C1 segment of cervical spinal cord (tissue), 14 donors: ENCODE measurements at regions not wholly inside any gene's neighbourhood (a gene's known extent, or its start where the extent isn't known, plus 50 kb on each side); places are given as distances from the start of the nearest gene placed in this dataset.

Source experiments
- DNase-seq, 14 donors: peaks; one replicate each; lab custom pipeline; 2025; lab: John Stamatoyannopoulos, UW

- DNase-seq = no peak
Observed at GRCh38 chrX:88526385-88526784, 220.6 kb upstream of the CPXCR1 start.

- no peak for DNase-seq
Observed at GRCh38 chrX:88558421-88558820, 188.6 kb upstream of the CPXCR1 start.

GRCh38 chrX:88560673-88561330 is 186.2 kb upstream of the CPXCR1 start:
- no peak for DNase-seq

GRCh38 chrX:88584283-88584682 is 162.7 kb upstream of the CPXCR1 start:
- no peak for DNase-seq

GRCh38 chrX:88586317-88586716 is 160.7 kb upstream of the CPXCR1 start:
- no peak for DNase-seq

GRCh38 chrX:88603237-88603636 is 143.8 kb upstream of the CPXCR1 start:
- DNase-seq = no peak

- DNase-seq = no peak
Observed at GRCh38 chrX:88604433-88605221, 142.4 kb upstream of the CPXCR1 start.

GRCh38 chrX:88605222-88605583 is 141.8 kb upstream of the CPXCR1 start:
- no peak for DNase-seq

GRCh38 chrX:88612870-88613329 is 134.1 kb upstream of the CPXCR1 start:
- DNase-seq = peak in 1 of 14 donors; percentile 20

- DNase-seq = no peak
Observed at GRCh38 chrX:88613338-88613737, 133.7 kb upstream of the CPXCR1 start.

- no peak for DNase-seq
Observed at GRCh38 chrX:88621278-88621677, 125.7 kb upstream of the CPXCR1 start.

- DNase-seq = no peak
Observed at GRCh38 chrX:88655460-88655859, 91.6 kb upstream of the CPXCR1 start.

- no peak for DNase-seq
Observed at GRCh38 chrX:88660836-88661235, 86.2 kb upstream of the CPXCR1 start.

GRCh38 chrX:88672261-88672660 is 74.8 kb upstream of the CPXCR1 start:
- no peak for DNase-seq
